Panc1 (cell line): ENCODE measurements at regions not wholly inside any gene's neighbourhood (a gene's known extent, or its start where the extent isn't known, plus 50 kb on each side); places are given as distances from the start of the nearest gene placed in this dataset.

Experiments used
- POLR2AphosphoS5 ChIP-seq: IDR thresholded peaks from 2 replicates; pipeline ENCODE4 v1.6.1; 2012; ENCODE audit warnings: mild to moderate bottlenecking, low read depth, low read length, moderate library complexity
- SIN3A ChIP-seq: IDR thresholded peaks from 2 replicates; pipeline ENCODE4 v1.6.1; 2012; ENCODE audit warnings: low read depth, mild to moderate bottlenecking, low read length, moderate library complexity, borderline replicate concordance; ENCODE audit not compliant: insufficient read depth
- TF ChIP-seq, protein P1 (sequence below): fragments of 450-650 bp; IDR thresholded peaks from 2 replicates; pipeline ENCODE4 v1.5.1; 2017; ENCODE audit warnings: mild to moderate bottlenecking
- TF ChIP-seq, protein P2 (sequence below), 2 experiments: IDR thresholded peaks; 2 replicates each; pipeline ENCODE4 v1.6.1; 2011 to 2012; ENCODE audit warnings: low read depth in 2 of 2, control low read depth in 1 of 2, low read length in 1 of 2, mild to moderate bottlenecking in 1 of 2, moderate library complexity in 1 of 2; ENCODE audit not compliant: insufficient read depth in 1 of 2

DNA sequence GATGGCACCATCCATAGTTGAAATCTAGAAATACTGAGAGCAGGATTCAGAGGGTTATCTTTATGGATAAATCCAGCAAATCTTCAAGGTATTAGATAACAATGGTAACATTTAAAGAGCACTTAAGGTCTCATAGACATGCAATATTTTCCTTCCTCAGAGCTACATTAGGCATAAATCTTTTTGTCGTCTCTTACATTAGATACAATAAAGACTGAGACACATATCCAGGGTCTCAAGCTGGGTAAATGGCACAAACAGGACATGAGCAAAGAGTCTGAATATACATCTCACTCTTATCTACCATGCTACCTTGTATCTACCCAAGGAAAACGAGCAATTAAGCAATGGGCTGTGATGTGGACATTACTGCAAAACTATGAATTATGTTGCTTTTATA, 927.3 kb upstream of the EPHA6 start:
- TF ChIP-seq, protein P1, sequence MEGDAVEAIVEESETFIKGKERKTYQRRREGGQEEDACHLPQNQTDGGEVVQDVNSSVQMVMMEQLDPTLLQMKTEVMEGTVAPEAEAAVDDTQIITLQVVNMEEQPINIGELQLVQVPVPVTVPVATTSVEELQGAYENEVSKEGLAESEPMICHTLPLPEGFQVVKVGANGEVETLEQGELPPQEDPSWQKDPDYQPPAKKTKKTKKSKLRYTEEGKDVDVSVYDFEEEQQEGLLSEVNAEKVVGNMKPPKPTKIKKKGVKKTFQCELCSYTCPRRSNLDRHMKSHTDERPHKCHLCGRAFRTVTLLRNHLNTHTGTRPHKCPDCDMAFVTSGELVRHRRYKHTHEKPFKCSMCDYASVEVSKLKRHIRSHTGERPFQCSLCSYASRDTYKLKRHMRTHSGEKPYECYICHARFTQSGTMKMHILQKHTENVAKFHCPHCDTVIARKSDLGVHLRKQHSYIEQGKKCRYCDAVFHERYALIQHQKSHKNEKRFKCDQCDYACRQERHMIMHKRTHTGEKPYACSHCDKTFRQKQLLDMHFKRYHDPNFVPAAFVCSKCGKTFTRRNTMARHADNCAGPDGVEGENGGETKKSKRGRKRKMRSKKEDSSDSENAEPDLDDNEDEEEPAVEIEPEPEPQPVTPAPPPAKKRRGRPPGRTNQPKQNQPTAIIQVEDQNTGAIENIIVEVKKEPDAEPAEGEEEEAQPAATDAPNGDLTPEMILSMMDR = no peak
- no peak for TF ChIP-seq SIN3A
- TF ChIP-seq POLR2AphosphoS5 = no peak
- TF ChIP-seq, protein P2, sequence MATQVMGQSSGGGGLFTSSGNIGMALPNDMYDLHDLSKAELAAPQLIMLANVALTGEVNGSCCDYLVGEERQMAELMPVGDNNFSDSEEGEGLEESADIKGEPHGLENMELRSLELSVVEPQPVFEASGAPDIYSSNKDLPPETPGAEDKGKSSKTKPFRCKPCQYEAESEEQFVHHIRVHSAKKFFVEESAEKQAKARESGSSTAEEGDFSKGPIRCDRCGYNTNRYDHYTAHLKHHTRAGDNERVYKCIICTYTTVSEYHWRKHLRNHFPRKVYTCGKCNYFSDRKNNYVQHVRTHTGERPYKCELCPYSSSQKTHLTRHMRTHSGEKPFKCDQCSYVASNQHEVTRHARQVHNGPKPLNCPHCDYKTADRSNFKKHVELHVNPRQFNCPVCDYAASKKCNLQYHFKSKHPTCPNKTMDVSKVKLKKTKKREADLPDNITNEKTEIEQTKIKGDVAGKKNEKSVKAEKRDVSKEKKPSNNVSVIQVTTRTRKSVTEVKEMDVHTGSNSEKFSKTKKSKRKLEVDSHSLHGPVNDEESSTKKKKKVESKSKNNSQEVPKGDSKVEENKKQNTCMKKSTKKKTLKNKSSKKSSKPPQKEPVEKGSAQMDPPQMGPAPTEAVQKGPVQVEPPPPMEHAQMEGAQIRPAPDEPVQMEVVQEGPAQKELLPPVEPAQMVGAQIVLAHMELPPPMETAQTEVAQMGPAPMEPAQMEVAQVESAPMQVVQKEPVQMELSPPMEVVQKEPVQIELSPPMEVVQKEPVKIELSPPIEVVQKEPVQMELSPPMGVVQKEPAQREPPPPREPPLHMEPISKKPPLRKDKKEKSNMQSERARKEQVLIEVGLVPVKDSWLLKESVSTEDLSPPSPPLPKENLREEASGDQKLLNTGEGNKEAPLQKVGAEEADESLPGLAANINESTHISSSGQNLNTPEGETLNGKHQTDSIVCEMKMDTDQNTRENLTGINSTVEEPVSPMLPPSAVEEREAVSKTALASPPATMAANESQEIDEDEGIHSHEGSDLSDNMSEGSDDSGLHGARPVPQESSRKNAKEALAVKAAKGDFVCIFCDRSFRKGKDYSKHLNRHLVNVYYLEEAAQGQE (IDR thresholded peaks at IDR 0.05; ENCODE audit: insufficient read depth in 1 of 2, low read depth in 2 of 2, low read length in 1 of 2) = no peak
